Erythroblast (primary cell): ENCODE measurements at regions not wholly inside any gene's neighbourhood (a gene's known extent, or its start where the extent isn't known, plus 50 kb on each side); places are given as distances from the start of the nearest gene placed in this dataset.

ENCODE experiments used
- GATA1 ChIP-seq: IDR thresholded peaks from 2 replicates; pipeline ENCODE4 v1.6.1; 2011; ENCODE audit warnings: low read depth, mild to moderate bottlenecking, control low read depth, low read length, moderate library complexity
- POLR2A ChIP-seq: IDR thresholded peaks from 2 replicates; pipeline ENCODE4 v1.6.1; 2011; ENCODE audit warnings: mild to moderate bottlenecking, low read length

DNA sequence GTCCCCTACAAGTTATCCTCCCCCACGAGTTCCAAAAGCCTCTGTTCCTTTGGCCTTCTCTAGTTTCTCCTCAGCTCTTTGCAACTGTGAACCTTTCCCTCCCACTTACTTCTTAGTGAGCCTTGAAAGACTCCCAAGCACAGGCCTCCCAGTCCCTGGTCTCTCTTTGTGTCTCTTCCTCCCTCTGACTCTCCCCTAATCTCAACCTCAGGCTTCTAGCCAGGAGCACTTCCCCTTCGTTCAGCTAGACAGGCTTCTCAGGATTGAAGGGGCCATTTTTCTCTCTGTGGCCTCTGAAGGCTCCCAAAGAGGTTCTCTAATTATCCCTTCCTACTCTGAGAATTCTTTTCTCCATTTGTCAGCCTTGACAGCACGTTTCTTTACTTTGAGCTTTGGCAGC lies 50.2 kb upstream of the PHYHIPL start:
- TF ChIP-seq POLR2A (no peak), GATA1 (no peak)
